WTC11 (cell line): ENCODE measurements at regions not wholly inside any gene's neighbourhood (a gene's known extent, or its start where the extent isn't known, plus 50 kb on each side); places are given as distances from the start of the nearest gene placed in this dataset.

Experiments used
- ATF1 ChIP-seq: sonication (generic); formaldehyde crosslinking; IDR thresholded peaks from 2 replicates; pipeline ENCODE4 v1.8.1; 2023; ENCODE audit warnings: mild to moderate bottlenecking, moderate library complexity, missing genetic modification reagents
- CREM ChIP-seq: sonication (generic); formaldehyde crosslinking; IDR thresholded peaks from 2 replicates; pipeline ENCODE4 v1.8.1; 2022; ENCODE audit warnings: mild to moderate bottlenecking, missing genetic modification reagents, moderate library complexity
- CTCF ChIP-seq: fragments of 200-600 bp; IDR thresholded peaks from 2 replicates; pipeline ENCODE4 v1.8.0; 2022; ENCODE audit warnings: antibody characterized with exemption
- HMGXB4 ChIP-seq: sonication (generic); formaldehyde crosslinking; IDR thresholded peaks from 2 replicates; pipeline ENCODE4 v1.8.1; 2023; ENCODE audit warnings: mild to moderate bottlenecking, moderate library complexity, missing genetic modification reagents
- NR3C1 ChIP-seq: sonication (generic); formaldehyde crosslinking; conservative IDR thresholded peaks from 2 replicates; pipeline ENCODE4 v1.8.1; 2023; ENCODE audit warnings: low read depth, mild to moderate bottlenecking, missing genetic modification reagents
- PREB ChIP-seq: sonication (generic); formaldehyde crosslinking; IDR thresholded peaks from 2 replicates; pipeline ENCODE4 v1.8.1; 2022; ENCODE audit warnings: mild to moderate bottlenecking, missing genetic modification reagents, moderate library complexity, borderline replicate concordance
- STAT6 ChIP-seq: sonication (generic); formaldehyde crosslinking; conservative IDR thresholded peaks from 2 replicates; pipeline ENCODE4 v1.8.1; 2023; ENCODE audit warnings: mild to moderate bottlenecking, low read depth, missing genetic modification reagents, moderate library complexity
- TCF7 ChIP-seq: sonication (generic); formaldehyde crosslinking; IDR thresholded peaks from 2 replicates; pipeline ENCODE4 v1.8.0; 2022; ENCODE audit warnings: mild to moderate bottlenecking, low read depth, missing genetic modification reagents, moderate library complexity

GRCh38 chr3:194868831-194869230 is 183.1 kb downstream of the FAM43A start:
- TF ChIP-seq HMGXB4: no peak
- TF ChIP-seq CTCF: no peak
- no peak for TF ChIP-seq CREM (CRISPR knock-in tag)
- no peak for TF ChIP-seq STAT6 (CRISPR knock-in tag)
- no peak for TF ChIP-seq TCF7
- TF ChIP-seq PREB (CRISPR knock-in tag): no peak
- TF ChIP-seq NR3C1: no peak
- TF ChIP-seq ATF1 (CRISPR knock-in tag): no peak
